ENCODE measurements at regions not wholly inside any gene's neighbourhood (a gene's known extent, or its start where the extent isn't known, plus 50 kb on each side); places are given as distances from the start of the nearest gene placed in this dataset.

- Histone ChIP-seq H3K9ac (ENCODE audit: extremely low read depth, low read length, poor library complexity, severe bottlenecking) (no peak overlapping the region), H3K36me3 (ENCODE audit: control insufficient read depth, insufficient read depth, low read length) (no peaks in the 10 kb centered on the region), H3K9me3 (ENCODE audit: control insufficient read depth, low read length) (no peaks in the 10 kb centered on the region), H3K27ac (ENCODE audit: low read depth, low read length) (no peak overlapping the region), H3K4me3 (ENCODE audit: low read length) (no peak overlapping the region), H3K27me3 (ENCODE audit: control insufficient read depth, insufficient read depth, low read length, poor library complexity, severe bottlenecking) (no peaks in the 10 kb centered on the region), H3K4me1 (ENCODE audit: control insufficient read depth, insufficient read depth, low read length) (peaks cover 4% of the 10 kb centered on the region)
- TF ChIP-seq, protein P1, sequence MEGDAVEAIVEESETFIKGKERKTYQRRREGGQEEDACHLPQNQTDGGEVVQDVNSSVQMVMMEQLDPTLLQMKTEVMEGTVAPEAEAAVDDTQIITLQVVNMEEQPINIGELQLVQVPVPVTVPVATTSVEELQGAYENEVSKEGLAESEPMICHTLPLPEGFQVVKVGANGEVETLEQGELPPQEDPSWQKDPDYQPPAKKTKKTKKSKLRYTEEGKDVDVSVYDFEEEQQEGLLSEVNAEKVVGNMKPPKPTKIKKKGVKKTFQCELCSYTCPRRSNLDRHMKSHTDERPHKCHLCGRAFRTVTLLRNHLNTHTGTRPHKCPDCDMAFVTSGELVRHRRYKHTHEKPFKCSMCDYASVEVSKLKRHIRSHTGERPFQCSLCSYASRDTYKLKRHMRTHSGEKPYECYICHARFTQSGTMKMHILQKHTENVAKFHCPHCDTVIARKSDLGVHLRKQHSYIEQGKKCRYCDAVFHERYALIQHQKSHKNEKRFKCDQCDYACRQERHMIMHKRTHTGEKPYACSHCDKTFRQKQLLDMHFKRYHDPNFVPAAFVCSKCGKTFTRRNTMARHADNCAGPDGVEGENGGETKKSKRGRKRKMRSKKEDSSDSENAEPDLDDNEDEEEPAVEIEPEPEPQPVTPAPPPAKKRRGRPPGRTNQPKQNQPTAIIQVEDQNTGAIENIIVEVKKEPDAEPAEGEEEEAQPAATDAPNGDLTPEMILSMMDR (conservative IDR thresholded peaks at IDR 0.05) = no peak
- peaks cover 15% of the 10 kb centered on the region for H3K4me1 Mint-ChIP-seq
- 91 to 100% methylated on average over 2 to 4 of the region's 4 CpGs for WGBS, 2 experiments (ENCODE audit: insufficient coverage in 1 of 2, insufficient read length in 1 of 2)
- H3K9me3 Mint-ChIP-seq = peaks cover 2% of the 10 kb centered on the region
- H3K4me3 Mint-ChIP-seq = no peak overlapping the region
- no peaks in the 10 kb centered on the region for H3K36me3 Mint-ChIP-seq (ENCODE audit: low read depth)
- DNase-seq = no peak
- no peak overlapping the region for H3K27ac Mint-ChIP-seq
- peaks cover 15% of the 10 kb centered on the region for H3K27me3 Mint-ChIP-seq (ENCODE audit: insufficient read depth)
These were observed 431.9 kb upstream of the CDH4 start for GRCh38 chr20:60820149-60820548.

DNA sequence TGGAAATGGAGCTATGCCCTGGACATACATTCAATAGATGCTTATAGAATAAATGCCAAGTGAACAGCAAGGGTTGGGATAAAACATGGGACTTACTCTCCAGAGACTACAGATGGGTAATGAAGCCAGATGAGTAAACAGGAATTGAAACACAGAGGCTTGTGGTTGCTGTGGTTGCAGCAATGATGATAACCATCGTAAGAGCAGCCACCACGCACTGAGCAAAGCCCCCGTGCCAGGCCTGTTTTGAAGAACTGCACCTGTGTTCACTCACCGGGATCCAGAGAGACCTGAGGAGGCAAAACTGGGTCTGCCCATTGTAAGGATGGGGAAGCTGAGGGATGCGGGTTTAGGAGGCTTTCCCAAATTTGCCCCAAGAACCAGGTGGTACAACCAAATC, 431.1 kb upstream of the CDH4 start:
- peaks cover 15% of the 10 kb centered on the region for H3K4me1 Mint-ChIP-seq
- WGBS, 2 experiments (ENCODE audit: insufficient coverage in 1 of 2, insufficient read length in 1 of 2) = 91 to 97% methylated on average over 5 of the region's 5 CpGs
- H3K27me3 ChIP-seq (ENCODE audit: control insufficient read depth, insufficient read depth, low read length, poor library complexity, severe bottlenecking) = no peaks in the 10 kb centered on the region

DNA sequence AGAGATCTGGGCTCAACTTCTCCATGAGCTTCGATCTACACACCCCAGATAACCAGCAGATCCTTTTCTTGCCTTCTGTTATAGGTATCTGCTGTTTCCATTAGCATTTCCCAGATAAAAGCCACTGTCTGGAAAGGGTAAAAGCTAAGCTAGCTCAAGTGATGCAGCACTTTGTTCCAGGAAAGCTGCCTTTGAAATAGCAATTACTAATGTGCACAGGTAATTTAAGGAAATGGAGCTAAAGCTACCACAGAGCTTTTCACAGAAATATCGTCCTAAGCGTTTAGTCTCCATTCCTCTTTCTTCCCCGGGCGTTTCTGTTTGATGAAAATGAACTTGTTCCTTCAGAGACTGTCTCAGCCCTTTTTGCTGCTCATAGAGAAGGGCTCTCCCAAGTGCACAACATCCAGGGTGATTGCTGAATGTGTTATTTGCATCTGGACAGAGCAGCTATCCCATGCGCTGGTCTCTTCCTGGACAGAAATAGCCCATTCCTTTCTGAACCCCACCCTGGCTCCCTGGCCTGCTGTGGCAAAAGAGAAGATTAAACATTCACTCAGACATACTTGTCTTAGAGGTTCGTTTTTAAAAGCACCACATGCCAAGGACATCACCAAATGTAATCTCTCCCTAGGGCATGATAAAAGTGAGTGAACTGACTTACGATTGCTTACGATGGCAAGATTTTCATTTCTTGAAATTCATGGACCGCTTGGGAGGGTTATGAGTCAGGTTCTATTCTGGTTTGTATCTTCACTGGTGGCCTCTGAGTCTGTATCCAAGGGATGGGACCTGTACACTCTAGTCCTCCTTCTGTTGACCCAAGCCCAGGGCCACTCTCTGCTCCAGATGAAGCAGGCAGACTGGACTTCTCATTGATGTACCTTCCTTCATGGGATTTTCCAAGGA, 429.1 kb upstream of the CDH4 start:
- Mint-ChIP-seq H3K36me3 (ENCODE audit: low read depth) (no peaks in the 10 kb centered on the region), H3K4me1 (peaks cover 15% of the 10 kb centered on the region), H3K27me3 (ENCODE audit: insufficient read depth) (peaks cover 7% of the 10 kb centered on the region), H3K9me3 (peaks cover 4% of the 10 kb centered on the region), H3K4me3 (no peak overlapping the region), H3K27ac (no peak overlapping the region)
- TF ChIP-seq, protein P1 (conservative IDR thresholded peaks at IDR 0.05) = no peak
- no peaks in the 10 kb centered on the region for H3K27me3 ChIP-seq (ENCODE audit: control insufficient read depth, insufficient read depth, low read length, poor library complexity, severe bottlenecking)
- no peaks in the 10 kb centered on the region for H3K36me3 ChIP-seq (ENCODE audit: control insufficient read depth, insufficient read depth, low read length)
- no peak for DNase-seq
- H3K9me3 ChIP-seq (ENCODE audit: control insufficient read depth, low read length) = peaks cover 9% of the 10 kb centered on the region
- 86 to 90% methylated on average over 10 of the region's 10 CpGs for WGBS, 2 experiments (ENCODE audit: insufficient coverage in 1 of 2, insufficient read length in 1 of 2)
- H3K9ac ChIP-seq (ENCODE audit: extremely low read depth, low read length, poor library complexity, severe bottlenecking) = no peak overlapping the region
- H3K4me3 ChIP-seq (ENCODE audit: low read length) = no peak overlapping the region
- no peak overlapping the region for H3K27ac ChIP-seq (ENCODE audit: low read depth, low read length)
- peaks cover 4% of the 10 kb centered on the region for H3K4me1 ChIP-seq (ENCODE audit: control insufficient read depth, insufficient read depth, low read length)

More for the DNA sequence above, 431.1 kb upstream of the CDH4 start:
- no peak overlapping the region for H3K27ac ChIP-seq (ENCODE audit: low read depth, low read length)
- Mint-ChIP-seq H3K4me3 (no peak overlapping the region), H3K27me3 (ENCODE audit: insufficient read depth) (peaks cover 15% of the 10 kb centered on the region), H3K9me3 (no peaks in the 10 kb centered on the region), H3K27ac (no peak overlapping the region), H3K36me3 (ENCODE audit: low read depth) (no peaks in the 10 kb centered on the region)
- H3K4me1 ChIP-seq (ENCODE audit: control insufficient read depth, insufficient read depth, low read length) = peaks cover 4% of the 10 kb centered on the region
- no peak for DNase-seq
- no peak overlapping the region for H3K4me3 ChIP-seq (ENCODE audit: low read length)
- TF ChIP-seq, protein P1 (conservative IDR thresholded peaks at IDR 0.05) = no peak
- no peak overlapping the region for H3K9ac ChIP-seq (ENCODE audit: extremely low read depth, low read length, poor library complexity, severe bottlenecking)
- H3K36me3 ChIP-seq (ENCODE audit: control insufficient read depth, insufficient read depth, low read length) = no peaks in the 10 kb centered on the region
- H3K9me3 ChIP-seq (ENCODE audit: control insufficient read depth, low read length) = no peaks in the 10 kb centered on the region

Measured in endodermal cell (in vitro differentiated cells).